Suprapubic skin (tissue), 4 donors: ENCODE measurements at regions not wholly inside any gene's neighbourhood (a gene's known extent, or its start where the extent isn't known, plus 50 kb on each side); places are given as distances from the start of the nearest gene placed in this dataset.

Experiments used
- DNase-seq, 2 donors: peaks; one replicate each; pipeline ENCODE4 v3.0.0-alpha.2; 2019; ENCODE audit warnings: low spot score in 2 of 2
- H3K27ac ChIP-seq: fragments of 200-600 bp; sonication (generic); one replicate; pipeline ENCODE4 v1.5.1; 2019
- H3K27me3 ChIP-seq: fragments of 200-600 bp; sonication (generic); one replicate; pipeline ENCODE4 v1.5.1; 2019
- H3K36me3 ChIP-seq: fragments of 200-600 bp; sonication (generic); one replicate; pipeline ENCODE4 v1.5.1; 2019
- H3K4me1 ChIP-seq: fragments of 200-600 bp; sonication (generic); one replicate; pipeline ENCODE4 v1.5.1; 2019
- H3K4me3 ChIP-seq: fragments of 200-600 bp; sonication (generic); one replicate; pipeline ENCODE4 v1.5.1; 2019; ENCODE audit warnings: mild to moderate bottlenecking
- H3K9me3 ChIP-seq: fragments of 200-600 bp; sonication (generic); one replicate; pipeline ENCODE4 v1.5.1; 2019
- CTCF ChIP-seq, 2 donors: fragments of 200-600 bp in 1 of 2; fragments of 450-650 bp in 1 of 2; sonication (generic) in 1 of 2; IDR thresholded peaks; one replicate each; pipeline ENCODE4 v1.5.1; 2016 to 2019; ENCODE audit warnings: antibody characterized with exemption in 2 of 2, mild to moderate bottlenecking in 1 of 2, moderate library complexity in 1 of 2
- EP300 ChIP-seq: sonication (generic); formaldehyde crosslinking; IDR thresholded peaks from one replicate; pipeline ENCODE4 v1.6.1; 2017; ENCODE audit warnings: antibody characterized with exemption
- POLR2A ChIP-seq, 2 donors: fragments of 450-650 bp; IDR thresholded peaks; one replicate each; pipeline ENCODE4 v1.6.1; 2017; ENCODE audit warnings: antibody characterized with exemption in 2 of 2, mild to moderate bottlenecking in 2 of 2, moderate library complexity in 2 of 2
- POLR2AphosphoS5 ChIP-seq, 3 donors: sonication (generic); formaldehyde crosslinking; IDR thresholded peaks; one replicate each; pipeline ENCODE4 v1.6.1; 2017; ENCODE audit warnings: antibody characterized with exemption in 3 of 3
- WGBS: methylation state at CpG from one replicate; pipeline ENCODE4 v1.1.5; 2018; 5-methylcytosine and 5-hydroxymethylcytosine counted together

GRCh38 chr2:14706201-14706600, 73.7 kb downstream of the LRATD1 start:
- no peak overlapping the region for H3K27ac ChIP-seq
- no peak for TF ChIP-seq POLR2A (IDR thresholded peaks at IDR 0.05)
- no peak for TF ChIP-seq POLR2AphosphoS5 (IDR thresholded peaks at IDR 0.05)
- TF ChIP-seq EP300: no peak
- TF ChIP-seq CTCF (IDR thresholded peaks at IDR 0.05): no peak

GRCh38 chr2:14712111-14712510, 79.6 kb downstream of the LRATD1 start:
- Histone ChIP-seq H3K36me3 (no peaks in the 10 kb centered on the region), H3K4me3 (no peak overlapping the region), H3K9me3 (no peaks in the 10 kb centered on the region), H3K4me1 (no peaks in the 10 kb centered on the region), H3K27me3 (no peaks in the 10 kb centered on the region), H3K27ac (no peak overlapping the region)
- WGBS: 48% methylated on average over 5 of the region's 5 CpGs
- no peak for DNase-seq
- TF ChIP-seq POLR2AphosphoS5 (IDR thresholded peaks at IDR 0.05): no peak
- no peak for TF ChIP-seq EP300
- no peak for TF ChIP-seq POLR2A (IDR thresholded peaks at IDR 0.05)
- TF ChIP-seq CTCF (IDR thresholded peaks at IDR 0.05): no peak

More at GRCh38 chr2:14706201-14706600, 73.7 kb downstream of the LRATD1 start:
- no peak for DNase-seq
- Histone ChIP-seq H3K36me3 (no peaks in the 10 kb centered on the region), H3K4me3 (no peak overlapping the region), H3K9me3 (no peaks in the 10 kb centered on the region), H3K4me1 (no peaks in the 10 kb centered on the region), H3K27me3 (no peaks in the 10 kb centered on the region)
- WGBS: 95% methylated on average over 1 of the region's 1 CpG

GRCh38 chr2:14713248-14713647, 80.7 kb downstream of the LRATD1 start:
- H3K36me3 ChIP-seq: no peaks in the 10 kb centered on the region
- 90% methylated on average over 5 of the region's 5 CpGs for WGBS
- no peak for DNase-seq

GRCh38 chr2:14715600-14715999, 83.1 kb downstream of the LRATD1 start:
- H3K4me1 ChIP-seq: no peaks in the 10 kb centered on the region
- no peaks in the 10 kb centered on the region for H3K9me3 ChIP-seq
- H3K36me3 ChIP-seq: no peaks in the 10 kb centered on the region
- no peak for DNase-seq
- no peak for TF ChIP-seq POLR2AphosphoS5 (IDR thresholded peaks at IDR 0.05)
- H3K27ac ChIP-seq: no peak overlapping the region
- no peaks in the 10 kb centered on the region for H3K27me3 ChIP-seq
- no peak overlapping the region for H3K4me3 ChIP-seq
- 89% methylated on average over 1 of the region's 1 CpG for WGBS

More at GRCh38 chr2:14713248-14713647, 80.7 kb downstream of the LRATD1 start:
- no peaks in the 10 kb centered on the region for H3K4me1 ChIP-seq
- H3K27ac ChIP-seq: no peak overlapping the region
- TF ChIP-seq EP300 (no peak), POLR2AphosphoS5 (IDR thresholded peaks at IDR 0.05) (no peak), CTCF (IDR thresholded peaks at IDR 0.05) (no peak), POLR2A (IDR thresholded peaks at IDR 0.05) (no peak)
- H3K27me3 ChIP-seq: no peaks in the 10 kb centered on the region
- H3K4me3 ChIP-seq: no peak overlapping the region
- H3K9me3 ChIP-seq: no peaks in the 10 kb centered on the region

- H3K27me3 ChIP-seq: no peaks in the 10 kb centered on the region
- no peak for DNase-seq
- no peaks in the 10 kb centered on the region for H3K9me3 ChIP-seq
- 41% methylated on average over 1 of the region's 1 CpG for WGBS
- no peak overlapping the region for H3K4me3 ChIP-seq
- TF ChIP-seq CTCF (IDR thresholded peaks at IDR 0.05): no peak
- TF ChIP-seq EP300: no peak
- TF ChIP-seq POLR2A (IDR thresholded peaks at IDR 0.05): no peak
- no peak for TF ChIP-seq POLR2AphosphoS5 (IDR thresholded peaks at IDR 0.05)
- no peak overlapping the region for H3K27ac ChIP-seq
- no peaks in the 10 kb centered on the region for H3K4me1 ChIP-seq
- no peaks in the 10 kb centered on the region for H3K36me3 ChIP-seq
Measured at GRCh38 chr2:14716319-14716718, 83.8 kb downstream of the LRATD1 start.

GRCh38 chr2:14717131-14717530, 84.6 kb downstream of the LRATD1 start:
- Histone ChIP-seq H3K4me3 (no peak overlapping the region), H3K27me3 (no peaks in the 10 kb centered on the region), H3K27ac (no peak overlapping the region), H3K4me1 (no peaks in the 10 kb centered on the region), H3K9me3 (no peaks in the 10 kb centered on the region), H3K36me3 (no peaks in the 10 kb centered on the region)
- TF ChIP-seq POLR2AphosphoS5 (IDR thresholded peaks at IDR 0.05) (no peak), POLR2A (IDR thresholded peaks at IDR 0.05) (no peak), CTCF (IDR thresholded peaks at IDR 0.05) (no peak), EP300 (no peak)
- DNase-seq: no peak
- WGBS: 88% methylated on average over 3 of the region's 3 CpGs
